ENCODE measurements at regions not wholly inside any gene's neighbourhood (a gene's known extent, or its start where the extent isn't known, plus 50 kb on each side); places are given as distances from the start of the nearest gene placed in this dataset.

- no peak for DNase-seq
These were observed 106.9 kb downstream of the CARTPT start for GRCh38 chr5:71825992-71826391.

GRCh38 chr5:71828291-71829040 lies 109.4 kb downstream of the CARTPT start:
- DNase-seq: no peak

GRCh38 chr5:71829206-71829605 lies 110.1 kb downstream of the CARTPT start:
- no peak for DNase-seq

- no peak for DNase-seq
These were observed 111.8 kb downstream of the CARTPT start for GRCh38 chr5:71830681-71831539.

GRCh38 chr5:71832812-71833715 lies 114.0 kb downstream of the CARTPT start:
- DNase-seq: no peak

GRCh38 chr5:71834601-71835000 lies 115.5 kb downstream of the CARTPT start:
- no peak for DNase-seq

GRCh38 chr5:71836084-71836483 lies 117.0 kb downstream of the CARTPT start:
- DNase-seq: no peak

- DNase-seq: no peak
These were observed 117.6 kb downstream of the CARTPT start for GRCh38 chr5:71836559-71837112.

GRCh38 chr5:71838286-71838685 lies 119.2 kb downstream of the CARTPT start:
- DNase-seq: no peak

- no peak for DNase-seq
These were observed 120.2 kb downstream of the CARTPT start for GRCh38 chr5:71839096-71839884.

GRCh38 chr5:71841107-71841506 lies 122.0 kb downstream of the CARTPT start:
- DNase-seq: no peak

- no peak for DNase-seq
These were observed 124.0 kb downstream of the CARTPT start for GRCh38 chr5:71843111-71843510.

GRCh38 chr5:71844862-71845261 lies 125.8 kb downstream of the CARTPT start:
- DNase-seq: no peak

- DNase-seq: no peak
These were observed 140.4 kb downstream of the CARTPT start for GRCh38 chr5:71859515-71859914.

- no peak for DNase-seq
These were observed 141.0 kb downstream of the CARTPT start for GRCh38 chr5:71860048-71860447.

GRCh38 chr5:71861682-71862081 lies 142.6 kb downstream of the CARTPT start:
- no peak for DNase-seq

- no peak for DNase-seq
These were observed 143.0 kb downstream of the CARTPT start for GRCh38 chr5:71862087-71862486.

- no peak for DNase-seq
These were observed 143.5 kb downstream of the CARTPT start for GRCh38 chr5:71862507-71863060.

- no peak for DNase-seq
These were observed 145.9 kb downstream of the CARTPT start for GRCh38 chr5:71864730-71865601.

GRCh38 chr5:71865665-71866320 lies 146.7 kb downstream of the CARTPT start:
- no peak for DNase-seq

Data from CD4-positive, alpha-beta T cell treated with Interleukin-6 for 4 hours (primary cell).